ENCODE measurements at regions not wholly inside any gene's neighbourhood (a gene's known extent, or its start where the extent isn't known, plus 50 kb on each side); places are given as distances from the start of the nearest gene placed in this dataset.

DNA sequence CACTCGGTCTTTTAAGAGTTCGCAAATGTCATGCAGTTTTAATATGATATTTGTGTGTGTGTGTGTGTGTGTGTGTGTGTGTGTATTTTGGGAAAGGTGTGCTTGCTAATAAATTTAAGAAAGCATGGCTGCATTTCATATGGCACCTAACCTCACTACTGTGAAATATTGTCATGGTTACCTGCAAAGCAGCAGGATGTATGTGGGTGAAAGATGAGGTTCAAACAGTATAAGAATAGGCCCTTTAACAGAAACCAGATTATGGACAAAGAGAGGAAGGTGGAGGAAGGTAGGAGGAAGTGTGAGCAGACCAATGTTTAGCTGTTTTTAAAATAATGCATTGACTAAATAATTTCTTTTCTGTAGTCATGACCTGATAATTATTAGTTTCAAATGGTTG is 73.5 kb upstream of the CACNA2D1 start:
- no peak overlapping the region for H3K27ac ChIP-seq (ENCODE audit: extremely low read depth, low read depth, low read length)
- POLR2A ChIA-PET = no interaction called here
- no peak for TF ChIP-seq ZNF76 (tag by site-specific recombination; IDR thresholded peaks at IDR 0.05; ENCODE audit: borderline replicate concordance, low read depth)
- no peak for TF ChIP-seq ZNF174 (tag by site-specific recombination; IDR thresholded peaks at IDR 0.05)
- no peak for TF ChIP-seq ZNF514 (tag by site-specific recombination; IDR thresholded peaks at IDR 0.05)
- no peak for TF ChIP-seq ZXDB (tag by site-specific recombination; IDR thresholded peaks at IDR 0.05)
- no peaks in the 10 kb centered on the region for H3K36me3 ChIP-seq (ENCODE audit: control insufficient read depth in 2 of 2, insufficient read depth in 1 of 2, low read length in 2 of 2)
- H3K9me3 ChIP-seq (ENCODE audit: control insufficient read depth, insufficient read depth, low read depth, low read length) = no peaks in the 10 kb centered on the region
- H3K4me1 ChIP-seq (ENCODE audit: control insufficient read depth, insufficient read depth, low read length) = 0 out of 2 replicates have a peak, but pooled peaks cover 2% of the 10 kb centered on the region
- H3K4me3 ChIP-seq (ENCODE audit: low read depth, low read length) = no peak overlapping the region
- CTCF ChIA-PET = interaction anchor here (0.6 to 1.0 kb wide), 2 partner anchors 9 to 211 kb away, joined by 3 to 7 read pairs; no protein-coding TSS in a partner anchor

DNA sequence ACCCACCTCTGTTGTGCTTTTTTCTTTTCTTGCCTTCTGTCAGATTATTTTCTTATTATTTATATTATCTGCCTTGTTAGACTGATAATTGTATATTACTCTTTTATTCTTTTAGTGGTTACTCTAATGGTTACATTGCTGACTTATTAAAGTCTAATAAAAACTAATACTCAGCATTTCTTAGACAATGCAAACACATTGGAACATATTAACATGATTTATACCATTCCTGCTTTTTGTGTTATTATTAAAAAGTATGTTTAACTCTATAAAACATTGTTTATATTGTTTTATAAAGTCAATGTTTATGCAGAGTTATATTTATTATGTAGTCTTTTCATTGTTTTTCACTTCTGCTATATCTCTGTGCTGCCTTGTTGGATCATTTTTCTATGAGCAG is 68.0 kb upstream of the CACNA2D1 start:
- H3K4me1 ChIP-seq (ENCODE audit: control insufficient read depth, insufficient read depth, low read length) = no peaks in the 10 kb centered on the region
- TF ChIP-seq ZNF626 (tag by site-specific recombination; IDR thresholded peaks at IDR 0.05) = no peak
- no peak for TF ChIP-seq ZNF48 (tag by site-specific recombination; IDR thresholded peaks at IDR 0.05)
- no peak for TF ChIP-seq ZNF776 (tag by site-specific recombination; IDR thresholded peaks at IDR 0.05; ENCODE audit: borderline replicate concordance)
- TF ChIP-seq GLIS1 (tag by site-specific recombination; IDR thresholded peaks at IDR 0.05) = no peak
- no peak for TF ChIP-seq ZNF114 (tag by site-specific recombination; IDR thresholded peaks at IDR 0.05)
- no peak for TF ChIP-seq ZNF157 (tag by site-specific recombination; IDR thresholded peaks at IDR 0.05)
- TF ChIP-seq GLI2 (tag by site-specific recombination; IDR thresholded peaks at IDR 0.05; ENCODE audit: borderline replicate concordance, low read depth) = no peak
- TF ChIP-seq, protein P1, sequence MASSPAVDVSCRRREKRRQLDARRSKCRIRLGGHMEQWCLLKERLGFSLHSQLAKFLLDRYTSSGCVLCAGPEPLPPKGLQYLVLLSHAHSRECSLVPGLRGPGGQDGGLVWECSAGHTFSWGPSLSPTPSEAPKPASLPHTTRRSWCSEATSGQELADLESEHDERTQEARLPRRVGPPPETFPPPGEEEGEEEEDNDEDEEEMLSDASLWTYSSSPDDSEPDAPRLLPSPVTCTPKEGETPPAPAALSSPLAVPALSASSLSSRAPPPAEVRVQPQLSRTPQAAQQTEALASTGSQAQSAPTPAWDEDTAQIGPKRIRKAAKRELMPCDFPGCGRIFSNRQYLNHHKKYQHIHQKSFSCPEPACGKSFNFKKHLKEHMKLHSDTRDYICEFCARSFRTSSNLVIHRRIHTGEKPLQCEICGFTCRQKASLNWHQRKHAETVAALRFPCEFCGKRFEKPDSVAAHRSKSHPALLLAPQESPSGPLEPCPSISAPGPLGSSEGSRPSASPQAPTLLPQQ (tag by site-specific recombination; IDR thresholded peaks at IDR 0.05) = no peak
- TF ChIP-seq ZNF248 (tag by site-specific recombination; IDR thresholded peaks at IDR 0.05) = no peak
- TF ChIP-seq, protein P2, sequence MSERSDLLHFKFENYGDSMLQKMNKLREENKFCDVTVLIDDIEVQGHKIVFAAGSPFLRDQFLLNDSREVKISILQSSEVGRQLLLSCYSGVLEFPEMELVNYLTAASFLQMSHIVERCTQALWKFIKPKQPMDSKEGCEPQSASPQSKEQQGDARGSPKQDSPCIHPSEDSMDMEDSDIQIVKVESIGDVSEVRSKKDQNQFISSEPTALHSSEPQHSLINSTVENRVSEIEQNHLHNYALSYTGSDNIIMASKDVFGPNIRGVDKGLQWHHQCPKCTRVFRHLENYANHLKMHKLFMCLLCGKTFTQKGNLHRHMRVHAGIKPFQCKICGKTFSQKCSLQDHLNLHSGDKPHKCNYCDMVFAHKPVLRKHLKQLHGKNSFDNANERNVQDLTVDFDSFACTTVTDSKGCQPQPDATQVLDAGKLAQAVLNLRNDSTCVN (tag by site-specific recombination; optimal IDR thresholded peaks at IDR 0.05) = no peak
- TF ChIP-seq, protein P3, sequence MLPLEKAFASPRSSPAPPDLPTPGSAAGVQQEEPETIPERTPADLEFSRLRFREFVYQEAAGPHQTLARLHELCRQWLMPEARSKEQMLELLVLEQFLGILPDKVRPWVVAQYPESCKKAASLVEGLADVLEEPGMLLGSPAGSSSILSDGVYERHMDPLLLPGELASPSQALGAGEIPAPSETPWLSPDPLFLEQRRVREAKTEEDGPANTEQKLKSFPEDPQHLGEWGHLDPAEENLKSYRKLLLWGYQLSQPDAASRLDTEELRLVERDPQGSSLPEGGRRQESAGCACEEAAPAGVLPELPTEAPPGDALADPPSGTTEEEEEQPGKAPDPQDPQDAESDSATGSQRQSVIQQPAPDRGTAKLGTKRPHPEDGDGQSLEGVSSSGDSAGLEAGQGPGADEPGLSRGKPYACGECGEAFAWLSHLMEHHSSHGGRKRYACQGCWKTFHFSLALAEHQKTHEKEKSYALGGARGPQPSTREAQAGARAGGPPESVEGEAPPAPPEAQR (tag by site-specific recombination; IDR thresholded peaks at IDR 0.05) = no peak
- no peak for TF ChIP-seq SP7 (tag by site-specific recombination; IDR thresholded peaks at IDR 0.05)
- TF ChIP-seq, protein P4, sequence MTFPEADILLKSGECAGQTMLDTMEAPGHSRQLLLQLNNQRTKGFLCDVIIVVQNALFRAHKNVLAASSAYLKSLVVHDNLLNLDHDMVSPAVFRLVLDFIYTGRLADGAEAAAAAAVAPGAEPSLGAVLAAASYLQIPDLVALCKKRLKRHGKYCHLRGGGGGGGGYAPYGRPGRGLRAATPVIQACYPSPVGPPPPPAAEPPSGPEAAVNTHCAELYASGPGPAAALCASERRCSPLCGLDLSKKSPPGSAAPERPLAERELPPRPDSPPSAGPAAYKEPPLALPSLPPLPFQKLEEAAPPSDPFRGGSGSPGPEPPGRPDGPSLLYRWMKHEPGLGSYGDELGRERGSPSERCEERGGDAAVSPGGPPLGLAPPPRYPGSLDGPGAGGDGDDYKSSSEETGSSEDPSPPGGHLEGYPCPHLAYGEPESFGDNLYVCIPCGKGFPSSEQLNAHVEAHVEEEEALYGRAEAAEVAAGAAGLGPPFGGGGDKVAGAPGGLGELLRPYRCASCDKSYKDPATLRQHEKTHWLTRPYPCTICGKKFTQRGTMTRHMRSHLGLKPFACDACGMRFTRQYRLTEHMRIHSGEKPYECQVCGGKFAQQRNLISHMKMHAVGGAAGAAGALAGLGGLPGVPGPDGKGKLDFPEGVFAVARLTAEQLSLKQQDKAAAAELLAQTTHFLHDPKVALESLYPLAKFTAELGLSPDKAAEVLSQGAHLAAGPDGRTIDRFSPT (tag by site-specific recombination; IDR thresholded peaks at IDR 0.05) = no peak
- TF ChIP-seq, protein P5, sequence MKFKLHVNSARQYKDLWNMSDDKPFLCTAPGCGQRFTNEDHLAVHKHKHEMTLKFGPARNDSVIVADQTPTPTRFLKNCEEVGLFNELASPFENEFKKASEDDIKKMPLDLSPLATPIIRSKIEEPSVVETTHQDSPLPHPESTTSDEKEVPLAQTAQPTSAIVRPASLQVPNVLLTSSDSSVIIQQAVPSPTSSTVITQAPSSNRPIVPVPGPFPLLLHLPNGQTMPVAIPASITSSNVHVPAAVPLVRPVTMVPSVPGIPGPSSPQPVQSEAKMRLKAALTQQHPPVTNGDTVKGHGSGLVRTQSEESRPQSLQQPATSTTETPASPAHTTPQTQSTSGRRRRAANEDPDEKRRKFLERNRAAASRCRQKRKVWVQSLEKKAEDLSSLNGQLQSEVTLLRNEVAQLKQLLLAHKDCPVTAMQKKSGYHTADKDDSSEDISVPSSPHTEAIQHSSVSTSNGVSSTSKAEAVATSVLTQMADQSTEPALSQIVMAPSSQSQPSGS (tag by site-specific recombination; IDR thresholded peaks at IDR 0.05; ENCODE audit: low read depth) = no peak
- TF ChIP-seq ZNF664 (tag by site-specific recombination; IDR thresholded peaks at IDR 0.05) = no peak
- POLR2A ChIA-PET = no interaction called here
- no peaks in the 10 kb centered on the region for H3K36me3 ChIP-seq (ENCODE audit: control insufficient read depth in 2 of 2, insufficient read depth in 1 of 2, low read length in 2 of 2)
- H3K4me3 ChIP-seq (ENCODE audit: low read depth, low read length) = no peak overlapping the region
- H3K9me3 ChIP-seq (ENCODE audit: control insufficient read depth, insufficient read depth, low read depth, low read length) = no peaks in the 10 kb centered on the region
- CTCF ChIA-PET = no interaction called here
- no peak overlapping the region for H3K27ac ChIP-seq (ENCODE audit: extremely low read depth, low read depth, low read length)

All from HEK293 (cell line).